ENCODE measurements at regions not wholly inside any gene's neighbourhood (a gene's known extent, or its start where the extent isn't known, plus 50 kb on each side); places are given as distances from the start of the nearest gene placed in this dataset.

DNA sequence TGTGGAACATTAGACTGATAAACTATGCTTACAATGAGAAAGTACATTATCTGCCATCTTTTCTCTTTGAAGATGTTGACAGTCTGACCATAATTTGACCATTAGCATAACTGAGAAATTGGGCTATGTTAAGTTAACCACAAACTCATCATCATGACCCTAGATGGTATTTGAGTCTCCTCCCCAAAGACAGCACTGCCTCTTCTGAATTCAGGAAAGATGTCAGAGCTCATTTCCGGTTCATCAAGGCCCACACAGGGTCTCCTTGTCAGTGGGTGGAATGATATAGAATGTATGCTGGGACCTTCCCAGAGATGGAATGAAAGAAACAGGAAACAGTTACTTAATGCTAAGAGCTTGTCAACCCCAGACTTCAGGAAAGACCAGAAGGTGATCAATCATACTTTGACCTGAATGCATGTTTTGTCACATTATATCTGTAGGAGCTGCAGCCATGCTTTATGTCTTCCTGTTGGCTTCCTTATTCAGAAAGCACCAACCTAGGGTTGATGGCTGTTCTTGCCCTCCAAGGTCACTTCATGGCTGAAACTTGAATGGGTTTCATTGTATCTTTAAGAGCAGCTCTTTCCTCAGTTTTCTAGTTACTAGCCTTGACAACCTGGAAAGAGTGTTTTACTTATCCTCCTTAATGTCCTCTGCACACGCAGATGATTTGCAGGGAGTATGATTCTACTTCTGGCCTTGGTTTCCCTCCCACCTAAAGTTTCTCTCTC, 99.1 kb upstream of the NEUROD1 start:
- TF ChIP-seq, protein P1, sequence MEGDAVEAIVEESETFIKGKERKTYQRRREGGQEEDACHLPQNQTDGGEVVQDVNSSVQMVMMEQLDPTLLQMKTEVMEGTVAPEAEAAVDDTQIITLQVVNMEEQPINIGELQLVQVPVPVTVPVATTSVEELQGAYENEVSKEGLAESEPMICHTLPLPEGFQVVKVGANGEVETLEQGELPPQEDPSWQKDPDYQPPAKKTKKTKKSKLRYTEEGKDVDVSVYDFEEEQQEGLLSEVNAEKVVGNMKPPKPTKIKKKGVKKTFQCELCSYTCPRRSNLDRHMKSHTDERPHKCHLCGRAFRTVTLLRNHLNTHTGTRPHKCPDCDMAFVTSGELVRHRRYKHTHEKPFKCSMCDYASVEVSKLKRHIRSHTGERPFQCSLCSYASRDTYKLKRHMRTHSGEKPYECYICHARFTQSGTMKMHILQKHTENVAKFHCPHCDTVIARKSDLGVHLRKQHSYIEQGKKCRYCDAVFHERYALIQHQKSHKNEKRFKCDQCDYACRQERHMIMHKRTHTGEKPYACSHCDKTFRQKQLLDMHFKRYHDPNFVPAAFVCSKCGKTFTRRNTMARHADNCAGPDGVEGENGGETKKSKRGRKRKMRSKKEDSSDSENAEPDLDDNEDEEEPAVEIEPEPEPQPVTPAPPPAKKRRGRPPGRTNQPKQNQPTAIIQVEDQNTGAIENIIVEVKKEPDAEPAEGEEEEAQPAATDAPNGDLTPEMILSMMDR (IDR thresholded peaks at IDR 0.05): no peak
- no peak for TF ChIP-seq POLR2A (IDR thresholded peaks at IDR 0.05)

Measured in upper lobe of left lung (tissue), 4 donors.